HepG2 (cell line): ENCODE measurements at regions not wholly inside any gene's neighbourhood (a gene's known extent, or its start where the extent isn't known, plus 50 kb on each side); places are given as distances from the start of the nearest gene placed in this dataset.

ENCODE experiments used
- ARHGAP35 ChIP-seq: sonication (generic); formaldehyde crosslinking; IDR thresholded peaks from 2 replicates; pipeline ENCODE4 v1.9.0; 2022; ENCODE audit warnings: mild to moderate bottlenecking, inconsistent platforms, moderate library complexity, missing genetic modification reagents, borderline replicate concordance
- ASH2L ChIP-seq: fragments of 300-600, 200-600 bp; sonication (generic); IDR thresholded peaks from 2 replicates; pipeline ENCODE4 v1.7.0; 2017; ENCODE audit warnings: low read depth, mild to moderate bottlenecking, moderate library complexity, mixed read lengths, low read length; ENCODE audit not compliant: insufficient read length
- BRCA1 ChIP-seq: sonication (generic); formaldehyde crosslinking; IDR thresholded peaks from 2 replicates; pipeline ENCODE4 v1.4.0; 2020; ENCODE audit warnings: missing genetic modification reagents
- CBX2 ChIP-seq, 2 experiments: fragments of 200-600 bp in 1 of 2; sonication (generic); formaldehyde crosslinking in 1 of 2; IDR thresholded peaks; 2 replicates each; pipeline versions ENCODE4 v1.7.0 to v1.8.1; 2018 to 2022; ENCODE audit warnings: low read depth in 2 of 2, low read length in 1 of 2, mild to moderate bottlenecking in 1 of 2, missing genetic modification reagents in 1 of 2
- DMAP1 ChIP-seq: IDR thresholded peaks from 2 replicates; pipeline ENCODE4 v1.6.1; 2016
- EHMT2 ChIP-seq: fragments of 200-600 bp; sonication (generic); IDR thresholded peaks from 2 replicates; pipeline ENCODE4 v1.7.0; 2017; ENCODE audit warnings: antibody characterized with exemption, low read depth, low read length, borderline replicate concordance
- ELF3 ChIP-seq: IDR thresholded peaks from 2 replicates; pipeline ENCODE4 v1.6.1; 2016; ENCODE audit warnings: missing genetic modification reagents, missing compliant biosample characterization
- GPN1 ChIP-seq: sonication (generic); formaldehyde crosslinking; IDR thresholded peaks from 2 replicates; pipeline ENCODE4 v1.5.1; 2020; ENCODE audit warnings: missing genetic modification reagents, borderline replicate concordance
- KAT8 ChIP-seq: IDR thresholded peaks from 2 replicates; pipeline ENCODE4 v1.6.1; 2016; ENCODE audit warnings: missing genetic modification reagents, missing compliant biosample characterization
- MAF1 ChIP-seq: sonication (generic); formaldehyde crosslinking; IDR thresholded peaks from 2 replicates; pipeline ENCODE4 v1.5.0; 2020; ENCODE audit warnings: missing genetic modification reagents, borderline replicate concordance
- MATR3 ChIP-seq: sonication (generic); formaldehyde crosslinking; IDR thresholded peaks from 2 replicates; pipeline ENCODE4 v1.4.0; 2020; ENCODE audit warnings: missing genetic modification reagents
- MBNL3 ChIP-seq: fragments of 250-450 bp; sonication (Bioruptor Pico); conservative IDR thresholded peaks from 2 replicates; pipeline ENCODE4 v1.8.0; 2022; ENCODE audit warnings: mild to moderate bottlenecking, inconsistent platforms
- MTF1 ChIP-seq: sonication (generic); formaldehyde crosslinking; IDR thresholded peaks from 2 replicates; pipeline ENCODE4 v1.5.0; 2020; ENCODE audit warnings: missing genetic modification reagents
- SALL1 ChIP-seq: sonication (generic); formaldehyde crosslinking; IDR thresholded peaks from 2 replicates; pipeline ENCODE4 v1.8.0; 2022; ENCODE audit warnings: mild to moderate bottlenecking, missing genetic modification reagents
- SIN3A ChIP-seq: IDR thresholded peaks from 2 replicates; pipeline ENCODE4 v1.6.1; 2011; ENCODE audit warnings: low read depth, mild to moderate bottlenecking, control low read depth, low read length, borderline replicate concordance
- SMARCE1 ChIP-seq: fragments of 450-650 bp; IDR thresholded peaks from 2 replicates; pipeline ENCODE4 v1.6.1; 2017; ENCODE audit warnings: borderline replicate concordance
- ZBTB38 ChIP-seq: sonication (generic); formaldehyde crosslinking; IDR thresholded peaks from 2 replicates; pipeline ENCODE4 v1.5.1; 2020; ENCODE audit warnings: mild to moderate bottlenecking, missing genetic modification reagents
- ZFY ChIP-seq: sonication (generic); formaldehyde crosslinking; IDR thresholded peaks from 2 replicates; pipeline ENCODE4 v1.4.0; 2020; ENCODE audit warnings: missing genetic modification reagents
- ZNF24 ChIP-seq: fragments of 450-650 bp; IDR thresholded peaks from 2 replicates; pipeline ENCODE4 v1.6.1; 2017; ENCODE audit warnings: antibody characterized with exemption, mild to moderate bottlenecking
- ZNF256 ChIP-seq: sonication (generic); formaldehyde crosslinking; conservative IDR thresholded peaks from 2 replicates; pipeline ENCODE4 v1.4.0; 2020; ENCODE audit warnings: missing genetic modification reagents
- ZNF557 ChIP-seq: sonication (generic); formaldehyde crosslinking; IDR thresholded peaks from 2 replicates; pipeline ENCODE4 v1.4.0; 2020; ENCODE audit warnings: missing genetic modification reagents
- ZXDC ChIP-seq: sonication (generic); formaldehyde crosslinking; IDR thresholded peaks from 2 replicates; pipeline ENCODE4 v1.5.0; 2020; ENCODE audit warnings: mild to moderate bottlenecking, missing genetic modification reagents
- TF ChIP-seq, protein P1 (sequence below): fragments of 450-650 bp; IDR thresholded peaks from 2 replicates; pipeline ENCODE4 v1.6.1; 2017
- TF ChIP-seq, protein P2 (sequence below): sonication (generic); formaldehyde crosslinking; IDR thresholded peaks from 2 replicates; pipeline ENCODE4 v1.4.0; 2020; ENCODE audit warnings: mild to moderate bottlenecking, missing genetic modification reagents, borderline replicate concordance

DNA sequence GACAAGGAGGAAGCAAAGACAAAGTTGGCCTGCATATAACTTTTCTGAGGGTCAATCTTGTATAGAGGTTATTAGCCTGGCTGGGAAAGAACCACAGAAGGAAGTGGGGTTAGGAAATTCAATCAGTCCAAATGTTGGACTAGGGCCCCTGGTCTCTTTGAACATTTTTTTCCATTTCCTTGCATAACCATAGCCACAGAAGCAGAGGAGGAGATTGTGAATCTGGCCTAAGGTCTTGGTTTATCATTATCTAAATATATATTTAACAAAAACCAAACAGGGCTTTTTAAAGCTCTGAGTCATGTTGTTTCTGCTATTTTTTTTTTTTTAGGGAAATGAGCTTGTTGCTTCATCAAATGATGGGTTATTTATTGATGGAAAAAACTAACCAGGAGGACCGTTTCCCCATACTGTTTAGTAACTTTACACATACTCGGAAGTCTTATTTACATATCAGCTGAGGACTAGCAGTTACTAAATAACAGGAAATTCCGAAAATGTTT is 97.7 kb upstream of the ACSL4 start (continued):
- TF ChIP-seq ASH2L (peak; percentile 20), SMARCE1 (no peak), SALL1 (CRISPR knock-in tag) (no peak; the same call in 1 of the 2 replicates), MATR3 (CRISPR knock-in tag) (no peak), CBX2 (IDR thresholded peaks at IDR 0.05; ENCODE audit: low read depth, low read length) (no peak), CBX2 (CRISPR knock-in tag; IDR thresholded peaks at IDR 0.05; ENCODE audit: low read depth) (no peak), ZNF24 (no peak), DMAP1 (CRISPR knock-in tag) (no peak), BRCA1 (CRISPR knock-in tag) (no peak), ARHGAP35 (CRISPR knock-in tag) (no peak), ZNF557 (CRISPR knock-in tag) (no peak), ZXDC (CRISPR knock-in tag) (no peak), KAT8 (CRISPR knock-in tag) (0 out of 2 replicates have a peak, but pooled peaks have one; percentile 29), ZNF256 (no peak), ZBTB38 (CRISPR knock-in tag) (no peak), ZFY (CRISPR knock-in tag) (no peak), ELF3 (CRISPR knock-in tag) (peak; percentile 99), EHMT2 (no peak), GPN1 (CRISPR knock-in tag) (no peak), MAF1 (CRISPR knock-in tag) (no peak), SIN3A (no peak), MBNL3 (CRISPR knock-in tag) (no peak), MTF1 (CRISPR knock-in tag) (no peak)
- TF ChIP-seq, protein P1, sequence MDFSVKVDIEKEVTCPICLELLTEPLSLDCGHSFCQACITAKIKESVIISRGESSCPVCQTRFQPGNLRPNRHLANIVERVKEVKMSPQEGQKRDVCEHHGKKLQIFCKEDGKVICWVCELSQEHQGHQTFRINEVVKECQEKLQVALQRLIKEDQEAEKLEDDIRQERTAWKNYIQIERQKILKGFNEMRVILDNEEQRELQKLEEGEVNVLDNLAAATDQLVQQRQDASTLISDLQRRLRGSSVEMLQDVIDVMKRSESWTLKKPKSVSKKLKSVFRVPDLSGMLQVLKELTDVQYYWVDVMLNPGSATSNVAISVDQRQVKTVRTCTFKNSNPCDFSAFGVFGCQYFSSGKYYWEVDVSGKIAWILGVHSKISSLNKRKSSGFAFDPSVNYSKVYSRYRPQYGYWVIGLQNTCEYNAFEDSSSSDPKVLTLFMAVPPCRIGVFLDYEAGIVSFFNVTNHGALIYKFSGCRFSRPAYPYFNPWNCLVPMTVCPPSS = no peak
- TF ChIP-seq, protein P2, sequence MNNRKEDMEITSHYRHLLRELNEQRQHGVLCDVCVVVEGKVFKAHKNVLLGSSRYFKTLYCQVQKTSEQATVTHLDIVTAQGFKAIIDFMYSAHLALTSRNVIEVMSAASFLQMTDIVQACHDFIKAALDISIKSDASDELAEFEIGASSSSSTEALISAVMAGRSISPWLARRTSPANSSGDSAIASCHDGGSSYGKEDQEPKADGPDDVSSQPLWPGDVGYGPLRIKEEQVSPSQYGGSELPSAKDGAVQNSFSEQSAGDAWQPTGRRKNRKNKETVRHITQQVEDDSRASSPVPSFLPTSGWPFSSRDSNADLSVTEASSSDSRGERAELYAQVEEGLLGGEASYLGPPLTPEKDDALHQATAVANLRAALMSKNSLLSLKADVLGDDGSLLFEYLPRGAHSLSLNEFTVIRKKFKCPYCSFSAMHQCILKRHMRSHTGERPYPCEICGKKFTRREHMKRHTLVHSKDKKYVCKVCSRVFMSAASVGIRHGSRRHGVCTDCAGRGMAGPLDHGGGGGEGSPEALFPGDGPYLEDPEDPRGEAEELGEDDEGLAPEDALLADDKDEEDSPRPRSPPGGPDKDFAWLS (CRISPR knock-in tag) = no peak
